ENCODE measurements at regions not wholly inside any gene's neighbourhood (a gene's known extent, or its start where the extent isn't known, plus 50 kb on each side); places are given as distances from the start of the nearest gene placed in this dataset.

DNA sequence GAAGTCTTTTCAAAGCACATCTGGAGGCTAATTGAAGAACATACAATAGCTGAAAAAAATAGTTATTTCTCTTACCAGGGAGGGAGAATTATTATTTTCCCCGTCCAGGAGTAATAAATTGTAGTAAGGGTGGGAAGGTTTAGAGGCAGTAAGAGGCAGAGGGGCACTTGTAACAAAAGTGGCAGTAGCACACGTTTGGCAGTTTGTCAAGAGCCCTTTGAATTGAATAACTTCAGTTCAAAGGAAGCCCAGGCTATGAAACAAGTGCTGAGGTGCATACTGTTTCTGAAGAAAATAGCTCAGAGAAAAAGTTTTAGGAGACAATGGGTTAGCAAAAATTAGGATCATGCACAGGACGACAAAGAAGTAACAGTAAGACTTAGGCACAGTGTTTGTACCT lies 451.3 kb downstream of the LRRC70 start:
- CTCF ChIA-PET: no interaction called here
- peaks cover 59% of the 10 kb centered on the region for H3K9me3 Mint-ChIP-seq (ENCODE audit: unreplicated experiment)
- no peaks in the 10 kb centered on the region for H3K4me1 Mint-ChIP-seq (ENCODE audit: low read depth, unreplicated experiment)

DNA sequence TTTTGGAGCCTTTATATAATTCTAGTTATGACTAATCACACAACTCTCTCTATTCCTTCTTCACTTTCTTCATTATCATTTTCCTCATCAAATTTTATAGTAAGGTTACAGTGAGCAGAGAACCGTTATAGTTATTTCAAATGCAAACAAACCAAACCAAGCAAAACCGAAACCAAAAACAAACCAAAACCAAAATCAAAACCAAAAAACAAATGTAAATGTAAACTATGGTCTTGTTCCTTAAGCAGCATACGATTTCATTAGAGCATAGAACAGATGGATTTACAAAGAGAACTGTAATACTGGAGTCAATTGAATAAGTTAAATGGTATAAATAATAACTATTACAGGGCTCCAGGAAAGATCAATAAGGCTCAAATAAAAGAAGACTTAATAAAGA lies 447.1 kb downstream of the LRRC70 start:
- TF ChIP-seq, protein P1, sequence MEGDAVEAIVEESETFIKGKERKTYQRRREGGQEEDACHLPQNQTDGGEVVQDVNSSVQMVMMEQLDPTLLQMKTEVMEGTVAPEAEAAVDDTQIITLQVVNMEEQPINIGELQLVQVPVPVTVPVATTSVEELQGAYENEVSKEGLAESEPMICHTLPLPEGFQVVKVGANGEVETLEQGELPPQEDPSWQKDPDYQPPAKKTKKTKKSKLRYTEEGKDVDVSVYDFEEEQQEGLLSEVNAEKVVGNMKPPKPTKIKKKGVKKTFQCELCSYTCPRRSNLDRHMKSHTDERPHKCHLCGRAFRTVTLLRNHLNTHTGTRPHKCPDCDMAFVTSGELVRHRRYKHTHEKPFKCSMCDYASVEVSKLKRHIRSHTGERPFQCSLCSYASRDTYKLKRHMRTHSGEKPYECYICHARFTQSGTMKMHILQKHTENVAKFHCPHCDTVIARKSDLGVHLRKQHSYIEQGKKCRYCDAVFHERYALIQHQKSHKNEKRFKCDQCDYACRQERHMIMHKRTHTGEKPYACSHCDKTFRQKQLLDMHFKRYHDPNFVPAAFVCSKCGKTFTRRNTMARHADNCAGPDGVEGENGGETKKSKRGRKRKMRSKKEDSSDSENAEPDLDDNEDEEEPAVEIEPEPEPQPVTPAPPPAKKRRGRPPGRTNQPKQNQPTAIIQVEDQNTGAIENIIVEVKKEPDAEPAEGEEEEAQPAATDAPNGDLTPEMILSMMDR (IDR thresholded peaks at IDR 0.05; ENCODE audit: insufficient read depth in 1 of 2, low read depth in 1 of 2, low read length in 1 of 2, severe bottlenecking in 1 of 2, unreplicated experiment in 1 of 2): no peak
- no peak overlapping the region for H3K4me3 Mint-ChIP-seq (ENCODE audit: unreplicated experiment)
- BruUV-seq (replicated peaks): no TSS peak
- intact Hi-C loops (cut with micrococcal nuclease; ENCODE audit: unreplicated experiment): no loop called here
- ChIA-PET POLR2A (no interaction called here), CTCF (no interaction called here)
- no peak overlapping the region for H3K27ac Mint-ChIP-seq (ENCODE audit: unreplicated experiment)
- no peaks in the 10 kb centered on the region for H3K36me3 Mint-ChIP-seq (ENCODE audit: insufficient read depth, unreplicated experiment)
- H3K4me3 ChIP-seq (ENCODE audit: low read depth, low read length): no peak overlapping the region
- no peaks in the 10 kb centered on the region for H3K9me3 ChIP-seq
- H3K4me1 ChIP-seq: no peaks in the 10 kb centered on the region
- H3K4me1 Mint-ChIP-seq (ENCODE audit: low read depth, unreplicated experiment): no peaks in the 10 kb centered on the region
- no peaks in the 10 kb centered on the region for H3K27me3 ChIP-seq (replicated peaks; ENCODE audit: control insufficient read depth, insufficient read depth, low read length)
- no peak for DNase-seq
- peaks cover 23% of the 10 kb centered on the region for H3K9me3 Mint-ChIP-seq (ENCODE audit: unreplicated experiment)
- no peaks in the 10 kb centered on the region for H3K27me3 Mint-ChIP-seq (ENCODE audit: insufficient read depth, unreplicated experiment)
- H3K36me3 ChIP-seq (ENCODE audit: control insufficient read depth, insufficient read depth, low read length): no peaks in the 10 kb centered on the region

More for the DNA sequence above, 451.3 kb downstream of the LRRC70 start:
- H3K36me3 ChIP-seq (ENCODE audit: control insufficient read depth, insufficient read depth, low read length): 0 out of 2 replicates have a peak, but pooled peaks cover 2% of the 10 kb centered on the region
- intact Hi-C loops (cut with micrococcal nuclease; ENCODE audit: unreplicated experiment): no loop called here
- no peaks in the 10 kb centered on the region for H3K36me3 Mint-ChIP-seq (ENCODE audit: insufficient read depth, unreplicated experiment)
- POLR2A ChIA-PET: no interaction called here
- TF ChIP-seq, protein P1 (IDR thresholded peaks at IDR 0.05; ENCODE audit: insufficient read depth in 1 of 2, low read depth in 1 of 2, low read length in 1 of 2, severe bottlenecking in 1 of 2, unreplicated experiment in 1 of 2): no peak
- H3K27me3 Mint-ChIP-seq (ENCODE audit: insufficient read depth, unreplicated experiment): no peaks in the 10 kb centered on the region
- H3K27me3 ChIP-seq (replicated peaks; ENCODE audit: control insufficient read depth, insufficient read depth, low read length): no peaks in the 10 kb centered on the region
- no peak overlapping the region for H3K4me3 Mint-ChIP-seq (ENCODE audit: unreplicated experiment)
- peaks cover 29% of the 10 kb centered on the region for H3K9me3 ChIP-seq
- no peaks in the 10 kb centered on the region for H3K4me1 ChIP-seq
- no peak overlapping the region for H3K27ac Mint-ChIP-seq (ENCODE audit: unreplicated experiment)
- H3K4me3 ChIP-seq (ENCODE audit: low read depth, low read length): no peak overlapping the region
- no peak for DNase-seq
- BruUV-seq (replicated peaks): no TSS peak

DNA sequence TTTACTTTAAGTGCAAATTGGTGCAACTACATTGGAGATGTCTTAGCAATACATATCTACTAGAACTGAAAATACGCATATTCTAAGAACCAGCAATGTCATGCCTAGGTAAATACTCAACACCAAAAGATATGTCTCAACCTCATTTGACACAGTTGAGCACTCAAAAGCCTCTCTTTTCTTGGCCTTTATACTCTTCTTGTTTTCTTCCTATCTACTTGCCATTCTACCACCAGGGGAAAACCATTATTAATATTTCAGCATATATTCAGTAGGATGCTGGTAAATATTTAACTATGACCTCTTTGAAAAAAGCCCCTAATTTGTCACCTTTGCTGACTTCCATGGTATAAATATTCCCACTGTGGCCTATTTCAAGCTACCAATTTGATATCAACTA lies 443.8 kb downstream of the LRRC70 start:
- no TSS peak for BruUV-seq (replicated peaks)
- no peaks in the 10 kb centered on the region for H3K27me3 Mint-ChIP-seq (ENCODE audit: insufficient read depth, unreplicated experiment)
- H3K36me3 Mint-ChIP-seq (ENCODE audit: insufficient read depth, unreplicated experiment): no peaks in the 10 kb centered on the region
- Histone ChIP-seq H3K4me1 (no peaks in the 10 kb centered on the region), H3K4me3 (ENCODE audit: low read depth, low read length) (no peak overlapping the region), H3K9me3 (no peaks in the 10 kb centered on the region; the same call in 1 of the 2 replicates), H3K36me3 (ENCODE audit: control insufficient read depth, insufficient read depth, low read length) (no peaks in the 10 kb centered on the region), H3K27me3 (replicated peaks; ENCODE audit: control insufficient read depth, insufficient read depth, low read length) (no peaks in the 10 kb centered on the region)
- TF ChIP-seq, protein P1 (IDR thresholded peaks at IDR 0.05; ENCODE audit: insufficient read depth in 1 of 2, low read depth in 1 of 2, low read length in 1 of 2, severe bottlenecking in 1 of 2, unreplicated experiment in 1 of 2): no peak
- no peaks in the 10 kb centered on the region for H3K4me1 Mint-ChIP-seq (ENCODE audit: low read depth, unreplicated experiment)
- no peak overlapping the region for H3K4me3 Mint-ChIP-seq (ENCODE audit: unreplicated experiment)
- ChIA-PET POLR2A (no interaction called here), CTCF (no interaction called here)
- no peak overlapping the region for H3K27ac Mint-ChIP-seq (ENCODE audit: unreplicated experiment)
- peaks cover 17% of the 10 kb centered on the region for H3K9me3 Mint-ChIP-seq (ENCODE audit: unreplicated experiment)
- intact Hi-C loops (cut with micrococcal nuclease; ENCODE audit: unreplicated experiment): no loop called here
- no peak for DNase-seq
